DMS114 treated with DMSO at 0.1 percent for 48 hours (cell line): ENCODE measurements at regions not wholly inside any gene's neighbourhood (a gene's known extent, or its start where the extent isn't known, plus 50 kb on each side); places are given as distances from the start of the nearest gene placed in this dataset.
A peak's percentile ranks its signal among the peaks of the same experiment; 100 is the strongest.
"Not testable (repeated sequence)": the region's sequence is repeated elsewhere in the genome, so short reads cannot be mapped to it uniquely, and the experiment has no call there.

ENCODE experiments used
- DNase-seq: peaks from one replicate; lab custom pipeline; 2025; ENCODE audit not compliant: unreplicated experiment; lab: John Stamatoyannopoulos, UW

DNA sequence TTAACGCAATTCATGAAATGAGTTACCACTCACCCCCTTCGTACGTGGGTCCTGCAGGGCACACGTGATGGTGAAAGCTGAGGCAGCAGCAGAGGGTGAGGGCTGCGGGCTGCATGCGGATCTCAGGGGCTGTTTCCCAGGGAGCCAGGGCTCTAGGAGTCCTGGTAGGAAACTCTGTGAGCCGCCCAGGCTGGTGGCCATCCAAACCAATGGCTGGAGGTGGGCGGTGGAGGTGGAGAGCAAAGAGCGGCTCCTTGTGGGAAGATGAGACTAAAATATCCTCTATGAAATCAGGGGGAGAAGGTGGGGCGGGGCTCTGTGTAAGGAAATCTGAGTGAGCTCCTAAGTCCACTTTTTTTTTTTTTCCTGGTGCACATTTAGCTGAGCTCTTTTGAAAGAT is 120.1 kb upstream of the SLC1A4 start:
- DNase-seq = no peak

DNA sequence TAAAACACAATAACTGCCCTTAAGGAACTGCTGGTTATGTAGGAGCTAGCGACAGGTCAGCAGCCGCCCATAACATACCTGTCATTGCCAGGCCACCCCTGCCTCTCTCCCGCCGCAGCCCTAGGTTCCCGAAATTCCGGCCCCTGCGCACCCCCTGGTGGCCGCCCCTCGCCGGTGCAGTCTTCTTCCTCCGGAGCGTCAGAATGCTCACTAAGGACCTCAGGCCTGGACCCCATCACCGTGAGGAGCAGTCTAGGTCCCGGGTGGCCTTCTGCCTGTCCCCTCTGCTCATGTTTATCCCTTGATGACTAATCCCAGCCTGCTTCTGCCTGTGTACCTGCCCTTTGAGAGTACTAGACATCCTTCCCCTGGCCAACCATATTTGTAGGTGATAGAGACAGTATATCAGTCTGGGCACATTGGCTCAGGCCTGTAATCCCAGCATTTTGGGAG is 115.7 kb upstream of the SLC1A4 start:
- DNase-seq = peak; percentile 69

DNA sequence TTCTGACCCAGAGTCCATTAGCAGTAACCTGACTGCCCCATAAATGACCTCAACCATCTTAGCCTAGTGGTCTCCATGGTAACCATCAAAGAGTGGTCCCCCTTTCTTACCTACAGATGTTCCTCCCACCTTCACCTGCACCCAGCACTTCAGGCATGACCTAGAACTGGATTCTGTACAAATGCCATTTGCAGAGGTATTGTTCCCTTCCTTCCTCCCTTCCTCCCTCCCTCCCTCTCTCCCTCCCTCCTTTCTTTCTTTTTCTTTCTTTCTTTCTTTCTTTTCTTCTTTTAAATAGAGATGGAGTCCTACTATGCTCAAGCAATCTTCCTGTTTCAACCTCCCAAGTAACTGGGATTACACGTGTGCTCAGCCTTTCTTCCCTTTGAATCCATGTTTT is 114.6 kb upstream of the SLC1A4 start:
- no peak for DNase-seq

DNA sequence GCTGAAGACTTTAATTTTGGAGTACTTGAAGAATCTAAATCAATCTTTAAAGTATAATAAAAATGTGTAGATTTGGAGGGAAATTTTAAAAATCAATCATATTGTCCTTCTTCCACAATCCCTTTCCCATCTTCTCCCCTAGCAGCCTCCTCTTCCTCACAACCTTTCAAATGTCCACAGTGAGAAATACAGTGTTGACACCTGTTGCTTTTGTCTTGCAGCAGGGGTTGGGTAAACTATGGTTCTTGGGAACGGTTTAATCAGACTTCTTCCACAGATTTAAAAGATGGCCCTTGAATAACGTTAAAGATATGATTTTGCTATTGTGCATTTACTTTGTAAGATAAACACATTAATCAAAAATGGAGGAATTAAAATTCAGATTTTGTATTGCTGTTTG is 113.8 kb upstream of the SLC1A4 start:
- DNase-seq = no peak

DNA sequence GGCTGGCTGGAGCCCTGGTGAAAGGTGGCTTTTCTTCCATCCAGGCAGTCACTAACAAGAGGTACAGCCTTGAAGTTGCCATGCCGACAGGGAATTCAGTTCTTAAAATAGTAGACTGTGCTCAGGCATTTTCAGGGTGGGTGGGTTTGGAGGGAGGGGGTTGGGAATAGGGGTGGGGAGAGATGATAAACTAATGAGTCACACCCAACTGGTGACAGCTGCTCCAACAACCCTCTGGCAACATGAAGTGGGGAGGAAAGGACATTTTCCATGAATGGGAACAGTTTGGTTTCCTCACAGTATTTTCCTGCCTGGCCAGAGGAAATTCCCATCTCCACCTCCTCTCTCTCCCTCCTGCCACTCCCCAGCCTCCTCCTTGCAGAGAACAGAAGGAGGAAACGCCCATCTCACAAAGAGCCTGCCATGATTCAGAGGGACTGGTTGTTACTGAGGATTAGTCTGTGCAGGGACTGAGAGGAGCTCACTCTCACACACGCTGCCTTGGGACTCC is 113.0 kb upstream of the SLC1A4 start:
- DNase-seq = no peak

DNA sequence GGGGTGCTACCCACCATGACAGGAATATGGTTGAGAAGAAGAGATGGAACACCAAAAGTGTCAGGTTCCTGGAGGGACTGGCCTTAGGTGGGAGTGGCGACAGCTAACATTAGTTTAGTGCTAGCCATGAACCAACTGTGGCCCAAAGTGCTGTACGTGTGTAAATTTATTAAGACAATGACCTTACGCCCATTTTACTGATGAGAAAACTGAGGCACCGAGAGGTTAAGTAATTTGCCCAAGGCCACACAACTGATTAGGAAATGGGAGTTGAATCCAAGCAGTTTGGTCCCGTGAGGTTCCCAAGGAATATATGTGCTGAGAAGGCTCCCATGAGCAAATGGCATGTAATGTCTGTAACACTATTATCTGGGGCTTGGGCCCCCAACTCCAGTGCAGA is 109.5 kb upstream of the SLC1A4 start:
- no peak for DNase-seq

DNA sequence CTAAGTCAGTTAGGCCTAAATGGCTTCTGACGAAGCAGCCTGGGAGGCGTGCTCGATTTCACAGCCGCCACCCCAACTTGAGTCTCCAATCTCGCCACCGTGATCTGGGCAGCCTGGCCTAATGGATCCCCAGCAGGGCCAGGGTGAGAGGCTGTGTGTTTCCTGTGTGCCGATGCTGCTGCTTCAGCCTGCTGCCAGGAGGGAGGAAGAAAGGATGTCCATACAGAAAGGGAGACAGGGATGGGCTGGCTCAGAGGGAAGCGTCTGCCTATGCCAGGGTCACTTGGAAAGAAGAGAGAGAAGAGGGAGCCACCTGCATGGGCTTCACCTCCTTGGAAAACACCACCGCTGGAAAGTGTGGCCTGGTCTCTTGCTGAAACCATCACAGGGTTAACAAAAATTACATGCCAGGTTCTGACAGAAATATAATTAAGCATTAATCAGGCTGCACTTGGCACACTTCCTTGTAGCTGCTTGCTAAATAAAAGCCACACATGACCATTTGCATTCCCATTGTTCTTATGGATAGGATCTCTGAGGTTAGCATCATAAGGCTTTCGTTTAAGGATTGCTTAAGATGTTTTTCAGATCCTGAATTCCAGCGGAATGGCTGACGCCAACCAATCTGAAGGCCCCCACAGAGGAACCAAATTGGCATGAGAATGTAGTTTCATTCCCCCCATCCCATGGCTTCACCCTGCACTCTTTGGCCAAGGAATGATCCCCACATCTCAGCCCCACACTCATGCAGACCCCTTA is 108.8 kb upstream of the SLC1A4 start:
- no peak for DNase-seq

DNA sequence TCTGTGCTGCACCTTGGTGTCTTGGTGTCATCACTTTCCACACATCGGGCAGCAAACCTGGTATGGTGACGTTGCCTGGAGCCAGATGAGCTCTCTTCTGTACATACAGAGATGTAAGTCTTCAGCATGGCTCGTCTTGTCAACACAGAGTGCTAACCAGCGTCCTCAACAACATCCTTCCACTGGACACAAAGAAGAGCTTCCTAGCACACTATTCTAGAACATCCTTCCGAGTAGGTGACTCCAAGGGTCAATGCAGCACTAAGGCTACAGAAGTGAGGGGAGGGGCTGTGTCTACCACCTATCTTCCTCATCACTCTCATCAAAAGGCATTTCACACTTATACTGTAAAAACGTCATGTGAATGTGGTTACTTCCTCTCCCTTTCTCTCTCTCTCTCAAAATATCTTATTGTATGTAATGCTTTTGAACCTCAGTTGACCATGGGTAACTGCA is 108.1 kb upstream of the SLC1A4 start:
- no peak for DNase-seq

DNA sequence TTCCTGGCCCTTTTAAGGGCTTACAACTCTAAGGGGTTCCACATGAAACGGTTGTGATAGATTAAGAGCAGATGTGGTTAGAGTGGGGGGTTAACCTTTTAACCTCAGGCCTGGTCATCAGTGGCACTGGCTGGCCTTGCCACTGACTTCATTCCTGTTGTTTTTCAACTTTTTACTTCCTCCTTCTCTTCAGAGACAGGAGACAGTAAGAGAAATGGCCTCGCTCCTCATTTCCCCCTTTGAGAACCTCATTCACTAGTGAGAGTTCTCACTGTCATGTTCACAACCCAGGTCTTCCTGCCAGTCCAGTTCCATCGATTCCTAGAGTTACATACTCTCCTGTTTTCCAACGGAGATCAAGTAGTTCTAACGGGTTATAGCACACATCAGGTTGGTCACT is 101.6 kb upstream of the SLC1A4 start:
- no peak for DNase-seq

DNA sequence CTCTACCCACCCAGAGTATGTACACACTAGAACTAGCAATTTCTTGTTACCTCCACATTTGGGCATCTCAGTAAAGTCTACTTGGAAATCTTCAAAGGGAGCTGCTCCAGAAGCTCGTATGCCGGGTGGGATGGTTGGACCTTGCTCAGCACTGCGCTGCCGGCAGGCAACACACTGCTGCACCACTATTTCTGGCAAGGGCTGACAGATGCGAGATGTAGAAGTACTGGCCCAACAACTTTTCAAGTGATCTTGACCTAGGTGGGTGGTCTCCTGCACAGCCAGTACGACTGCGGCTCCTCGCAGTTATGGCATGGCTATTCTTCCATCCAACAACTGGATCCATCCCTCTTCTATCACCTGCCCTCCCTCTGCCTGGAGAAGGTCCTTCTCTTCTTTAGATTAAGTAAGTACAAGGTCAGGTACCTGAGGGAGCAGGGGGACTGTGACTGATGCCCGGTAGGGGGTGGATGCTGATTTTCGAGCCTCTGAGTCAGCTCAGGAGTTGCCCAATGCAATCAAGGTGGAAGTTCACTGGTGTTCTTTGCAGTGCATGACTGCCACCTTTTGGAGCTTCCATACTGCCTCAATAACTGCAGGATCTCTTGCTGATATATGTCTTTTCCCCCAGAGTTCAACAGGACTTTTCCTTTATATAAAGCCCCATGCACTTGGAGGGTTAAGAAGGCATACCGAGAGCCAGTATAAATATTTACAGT is 100.4 kb upstream of the SLC1A4 start:
- DNase-seq = no peak

DNA sequence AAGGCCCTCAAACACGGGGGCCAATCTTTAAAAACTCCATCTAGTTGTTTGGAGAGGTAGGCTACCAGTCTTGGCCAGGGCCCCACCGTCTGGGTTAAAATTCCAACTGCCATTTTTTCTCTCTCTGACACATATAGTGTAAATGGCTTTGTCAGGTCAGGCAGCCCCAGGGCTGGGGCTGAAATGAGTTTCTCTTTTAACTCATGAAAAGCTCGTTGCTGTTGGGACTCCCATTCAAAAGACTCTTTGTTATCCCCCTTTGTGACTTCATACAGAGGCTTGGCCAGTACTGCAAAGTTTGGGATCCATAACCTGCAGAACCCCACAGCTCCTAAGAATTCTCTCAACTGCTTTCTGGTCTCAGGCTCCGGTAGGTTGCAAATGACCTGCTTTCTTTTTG is 99.4 kb upstream of the SLC1A4 start:
- DNase-seq = no peak

DNA sequence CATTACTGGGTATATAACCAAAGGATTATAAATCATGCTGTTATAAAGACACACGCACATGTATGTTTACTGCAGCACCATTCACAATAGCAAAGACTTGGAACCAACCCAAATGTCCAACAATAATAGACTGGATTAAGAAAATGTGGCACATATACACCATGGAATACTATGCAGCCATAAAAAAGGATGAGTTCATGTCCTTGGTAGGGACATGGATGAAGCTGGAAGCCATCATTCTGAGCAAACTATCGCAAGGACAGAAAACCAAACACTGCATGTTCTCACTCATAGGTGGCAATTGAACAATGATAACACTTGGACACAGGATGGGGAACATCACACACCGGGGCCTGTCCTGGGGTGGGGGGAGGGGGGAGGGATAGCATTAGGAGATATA is 92.6 kb upstream of the SLC1A4 start:
- not testable (repeated sequence) for DNase-seq

DNA sequence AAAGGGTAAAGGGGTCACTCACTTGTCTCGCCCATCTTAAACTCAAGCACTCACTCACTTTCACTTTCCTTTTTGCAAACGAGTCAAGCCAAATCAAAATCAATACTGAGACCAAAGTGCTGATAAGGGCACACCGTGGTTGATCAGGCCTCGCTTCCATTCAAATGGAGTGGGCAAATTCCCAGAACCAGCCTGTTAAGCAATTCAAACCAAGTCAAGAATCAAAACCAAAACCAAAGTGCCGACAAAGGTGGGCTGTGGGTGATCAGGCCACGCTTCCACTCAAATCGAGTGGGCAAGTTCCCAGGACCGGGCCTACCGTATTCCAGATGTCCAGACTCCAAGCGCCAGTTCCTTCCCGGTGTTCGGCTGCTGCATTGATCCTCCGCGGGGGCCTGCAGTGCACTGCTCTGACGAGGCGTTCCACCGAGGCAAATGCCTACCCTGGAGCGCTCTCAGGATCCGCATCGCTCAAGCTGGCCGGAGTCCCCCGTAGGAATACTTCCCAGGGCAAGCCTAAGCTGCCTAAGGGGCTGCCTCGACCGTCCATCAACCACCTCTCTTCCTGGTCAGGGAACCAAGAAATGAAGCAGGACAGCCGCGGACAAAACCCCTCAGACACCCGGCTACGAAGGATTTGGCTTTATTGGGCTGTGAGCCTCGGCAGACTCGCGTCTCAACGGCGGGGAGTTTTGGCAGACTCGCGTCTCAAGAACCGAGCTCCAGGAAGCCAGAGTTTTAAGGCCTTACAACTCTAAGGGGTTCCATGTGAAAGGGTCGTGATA is 89.9 kb upstream of the SLC1A4 start:
- DNase-seq = no peak

DNA sequence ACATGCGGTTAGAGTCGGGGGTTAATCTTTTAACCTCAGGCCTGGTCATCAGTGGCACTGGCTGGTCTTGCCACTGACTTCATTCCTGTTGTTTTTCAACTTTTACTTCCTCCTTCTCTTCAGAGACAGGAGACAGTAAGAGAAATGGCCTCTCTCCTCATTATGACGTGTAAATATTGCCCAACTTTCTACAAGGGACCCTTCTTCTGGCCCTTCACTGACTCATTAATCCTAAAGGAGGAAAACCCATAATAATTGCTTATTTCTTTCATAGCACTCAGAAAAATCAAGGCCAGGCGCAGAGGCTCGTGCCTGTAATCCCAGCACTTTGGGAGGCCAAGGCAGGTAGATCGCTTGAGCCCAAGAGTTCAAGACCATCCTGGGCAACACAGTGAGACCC is 89.3 kb upstream of the SLC1A4 start:
- not testable (repeated sequence) for DNase-seq

DNA sequence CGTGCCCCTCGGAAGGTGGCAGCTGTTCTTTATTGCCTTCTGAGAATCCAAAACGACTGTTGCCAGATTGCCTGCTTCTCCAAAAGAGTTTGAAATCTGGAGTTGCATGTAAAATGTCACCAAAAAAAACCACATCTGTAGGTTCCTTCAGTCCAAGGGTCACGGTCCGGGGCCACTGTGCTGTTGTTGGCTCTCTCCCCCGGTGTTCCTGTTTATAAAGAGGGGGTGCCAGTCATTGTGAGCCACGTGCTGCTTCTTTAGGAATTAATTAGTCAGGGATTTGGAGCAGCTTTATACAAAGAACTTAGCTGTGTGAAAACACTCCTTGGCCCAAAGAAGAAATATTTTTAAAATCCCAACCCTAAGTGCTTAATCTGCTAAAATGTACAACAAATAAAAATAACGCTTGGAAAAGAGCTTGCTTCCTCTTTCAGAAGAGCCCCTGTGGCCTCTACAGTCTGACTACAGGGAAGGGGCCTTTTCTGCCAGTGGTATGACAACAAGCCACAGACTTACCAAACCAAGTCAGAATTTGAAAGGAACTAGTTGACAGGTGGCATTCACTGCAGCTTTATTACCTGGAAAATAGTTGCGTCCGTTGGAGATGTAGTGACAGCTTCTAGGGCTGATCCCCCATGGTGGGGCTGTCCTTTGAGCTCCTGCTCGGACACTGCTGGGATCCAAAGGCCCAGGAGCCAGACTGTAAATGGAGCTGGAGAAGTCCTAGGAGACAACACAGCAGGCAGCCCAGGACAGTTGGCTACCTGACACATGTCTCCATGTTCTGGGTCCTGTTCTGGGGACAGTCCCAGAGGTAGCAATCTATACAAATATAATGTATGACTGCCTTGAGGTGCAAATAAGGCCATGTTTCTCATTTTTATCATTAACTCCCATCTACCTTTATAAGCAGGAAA is 84.5 kb upstream of the SLC1A4 start:
- no peak for DNase-seq

DNA sequence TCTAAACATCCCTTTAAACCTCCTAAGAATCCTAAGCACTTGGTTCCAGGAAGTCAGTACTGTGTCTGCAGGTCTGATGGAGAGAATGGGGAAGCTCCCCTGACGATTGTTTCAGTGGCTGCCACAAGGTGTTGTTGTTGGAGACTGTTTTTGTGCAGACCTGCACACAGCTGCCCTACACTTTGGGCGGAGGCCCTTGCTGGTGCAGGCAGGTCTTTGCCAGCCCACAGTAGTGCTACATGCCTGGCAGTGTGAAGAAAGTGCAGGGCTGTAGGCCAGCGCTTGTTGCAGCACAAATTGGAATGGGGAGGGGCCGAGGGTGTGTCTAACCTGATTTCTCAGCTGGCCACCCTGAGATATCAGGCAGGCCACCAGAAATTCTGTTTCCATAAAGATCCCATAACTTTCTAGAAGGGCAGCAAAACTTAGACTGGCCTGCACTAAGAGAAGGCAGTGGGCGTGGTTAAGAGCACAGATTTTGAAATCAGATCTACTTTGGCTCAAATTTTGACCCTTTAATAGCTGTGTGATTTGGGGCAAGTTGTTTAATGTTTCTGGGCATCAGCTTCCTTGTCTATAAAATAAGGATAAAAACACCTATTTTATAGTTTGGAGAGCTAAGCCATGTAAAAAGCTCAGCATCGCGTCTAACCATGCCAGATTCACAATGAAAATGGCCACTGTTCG is 83.7 kb upstream of the SLC1A4 start:
- no peak for DNase-seq

DNA sequence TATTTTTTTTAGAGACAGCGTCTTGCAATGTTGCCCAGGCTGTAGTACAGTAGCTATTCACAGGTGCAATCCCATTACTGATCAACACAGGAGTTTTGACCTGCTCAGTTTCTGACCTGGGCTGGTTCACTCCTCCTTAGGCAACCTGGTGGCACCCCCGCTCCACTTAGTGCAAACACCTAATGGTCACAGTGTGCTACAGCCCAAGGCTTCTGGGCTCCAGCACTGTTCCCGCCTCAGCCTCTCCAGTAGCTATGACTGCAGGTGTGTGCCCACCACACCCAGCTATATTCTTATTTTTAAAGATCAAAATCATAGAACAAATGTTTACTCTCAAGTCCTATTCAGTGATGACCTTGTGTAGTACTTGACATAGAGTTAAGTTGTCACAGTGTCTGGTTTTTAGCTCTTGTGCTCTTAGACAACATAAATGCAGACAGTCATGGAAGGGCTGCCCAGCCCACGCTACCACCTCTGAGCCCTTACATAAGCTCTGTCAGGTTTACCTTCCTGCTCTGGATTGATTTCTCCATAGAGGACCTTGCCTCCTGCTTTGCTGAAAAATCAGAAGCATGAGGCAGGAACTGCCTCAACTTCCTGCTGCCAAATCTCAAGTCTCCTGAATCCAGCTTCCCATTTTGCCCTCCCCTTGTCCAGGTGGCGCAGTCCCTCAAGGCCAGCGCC is 82.2 kb upstream of the SLC1A4 start:
- no peak for DNase-seq

DNA sequence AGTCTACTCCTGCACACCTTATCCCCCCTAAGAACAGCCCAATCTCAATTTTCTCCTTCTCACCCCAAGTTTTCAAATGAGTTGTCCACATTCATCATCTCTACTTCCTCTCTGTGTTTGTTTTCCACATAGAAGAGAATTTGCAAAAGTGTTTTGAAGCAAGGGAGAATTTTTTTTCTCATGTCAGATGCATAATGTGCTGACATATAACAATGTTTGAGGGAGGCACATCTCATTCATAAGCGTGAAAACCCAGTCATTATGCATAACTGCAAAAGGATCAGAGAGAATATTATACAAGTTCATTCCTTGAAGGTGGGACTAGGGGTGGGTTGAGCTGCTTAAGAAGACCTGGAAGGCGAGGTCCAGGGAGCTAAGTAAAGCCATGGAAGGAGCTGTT is 80.8 kb upstream of the SLC1A4 start:
- DNase-seq = no peak

DNA sequence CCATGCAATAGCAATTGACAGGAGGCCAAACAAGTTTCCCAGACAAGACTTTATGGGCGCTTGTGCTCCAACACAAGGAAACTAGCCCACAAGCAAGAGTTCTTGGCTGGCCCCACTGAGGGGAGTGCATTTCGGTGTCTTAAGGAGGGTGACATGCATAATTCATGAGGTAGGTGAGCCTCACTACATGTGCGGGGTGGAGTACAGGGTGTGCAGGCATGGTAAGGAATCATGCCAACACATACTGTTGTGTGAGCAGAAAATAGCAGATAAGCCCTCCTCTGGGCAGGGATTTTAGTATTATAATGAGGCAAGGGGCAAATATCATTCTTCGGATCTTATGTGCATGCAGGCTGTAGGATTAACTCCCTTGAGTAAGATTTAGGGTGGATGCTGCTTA is 78.7 kb upstream of the SLC1A4 start:
- no peak for DNase-seq
